Loucy (cell line): ENCODE measurements at regions not wholly inside any gene's neighbourhood (a gene's known extent, or its start where the extent isn't known, plus 50 kb on each side); places are given as distances from the start of the nearest gene placed in this dataset.

Source experiments
- H2AFZ ChIP-seq: fragments of 200-600 bp; sonication (generic); 2 replicates; pipeline ENCODE4 v1.6.0; 2016; ENCODE audit warnings: antibody characterized with exemption, mild to moderate bottlenecking, low read length, moderate library complexity
- H3F3A ChIP-seq: fragments of 200-600 bp; 2 replicates; pipeline ENCODE4 v1.6.0; 2016; ENCODE audit warnings: antibody characterized with exemption, low read depth, mild to moderate bottlenecking
- H3K27me3 ChIP-seq: fragments of 200-600 bp; sonication (generic); 2 replicates; pipeline ENCODE4 v1.6.1; 2014; ENCODE audit warnings: low read length, mild to moderate bottlenecking; ENCODE audit not compliant: insufficient read depth, poor library complexity, severe bottlenecking
- H3K36me3 ChIP-seq: fragments of 200-600 bp; sonication (generic); 2 replicates; pipeline ENCODE4 v1.6.1; 2016; ENCODE audit warnings: low read length; ENCODE audit not compliant: insufficient read depth
- H3K4me1 ChIP-seq: fragments of 200-600 bp; sonication (generic); 2 replicates; pipeline ENCODE4 v1.5.1; 2014; ENCODE audit warnings: low read length, mild to moderate bottlenecking; ENCODE audit not compliant: insufficient read depth, poor library complexity, severe bottlenecking
- H3K4me2 ChIP-seq: fragments of 200-600 bp; sonication (generic); 2 replicates; pipeline ENCODE4 v1.6.0; 2014; ENCODE audit warnings: antibody characterized with exemption, low read length, low read depth, mild to moderate bottlenecking; ENCODE audit not compliant: poor library complexity, severe bottlenecking
- H3K4me3 ChIP-seq: fragments of 200-600 bp; sonication (generic); 2 replicates; pipeline ENCODE4 v1.5.1; 2014; ENCODE audit warnings: low read length, mild to moderate bottlenecking, mixed read lengths; ENCODE audit not compliant: poor library complexity, severe bottlenecking
- H3K79me2 ChIP-seq: fragments of 200-600 bp; sonication (generic); 2 replicates; pipeline ENCODE4 v1.6.1; 2014; ENCODE audit warnings: low read length; ENCODE audit not compliant: insufficient read depth
- H3K9ac ChIP-seq: fragments of 200-600 bp; sonication (generic); 2 replicates; pipeline ENCODE4 v1.6.0; 2014; ENCODE audit warnings: mild to moderate bottlenecking, low read depth, low read length, moderate library complexity; ENCODE audit not compliant: poor library complexity, severe bottlenecking
- H3K9me2 ChIP-seq: fragments of 200-600 bp; sonication (generic); replicated peaks from 2 replicates; pipeline ENCODE4 v1.6.1; 2016; ENCODE audit warnings: low read depth, low read length, mixed read lengths
- H3K9me3 ChIP-seq: fragments of 200-600 bp; sonication (generic); 2 replicates; pipeline ENCODE4 v1.6.1; 2014; ENCODE audit warnings: mild to moderate bottlenecking, antibody characterized with exemption, low read length, low read depth; ENCODE audit not compliant: insufficient read depth
- H4K20me1 ChIP-seq: fragments of 200-600 bp; sonication (generic); 2 replicates; pipeline ENCODE4 v1.6.0; 2014; ENCODE audit warnings: antibody characterized with exemption, low read length, mild to moderate bottlenecking; ENCODE audit not compliant: insufficient read depth, poor library complexity, severe bottlenecking
- EZH2phosphoT487 ChIP-seq: fragments of 200-600 bp; IDR thresholded peaks from 2 replicates; pipeline ENCODE4 v1.6.1; 2018; ENCODE audit warnings: antibody characterized with exemption, mild to moderate bottlenecking, moderate library complexity, borderline replicate concordance
- TF ChIP-seq, protein P1 (sequence below): fragments of 200-600 bp; sonication (generic); conservative IDR thresholded peaks from 2 replicates; pipeline ENCODE4 v1.5.1; 2014; ENCODE audit warnings: mild to moderate bottlenecking, antibody characterized with exemption, low read length

GRCh38 chr15:58294681-58295254 is 137.0 kb upstream of the LIPC start:
- H3K4me3 ChIP-seq: no peak overlapping the region
- H3F3A ChIP-seq: no peaks in the 10 kb centered on the region
- H3K9me2 ChIP-seq: no peaks in the 10 kb centered on the region
- no peak overlapping the region for H3K4me2 ChIP-seq
- peaks cover 7% of the 10 kb centered on the region for H3K4me1 ChIP-seq
- H3K36me3 ChIP-seq: no peaks in the 10 kb centered on the region
- no peaks in the 10 kb centered on the region for H4K20me1 ChIP-seq
- no peaks in the 10 kb centered on the region for H3K79me2 ChIP-seq
- no peak overlapping the region for H3K9ac ChIP-seq
- TF ChIP-seq, protein P1, sequence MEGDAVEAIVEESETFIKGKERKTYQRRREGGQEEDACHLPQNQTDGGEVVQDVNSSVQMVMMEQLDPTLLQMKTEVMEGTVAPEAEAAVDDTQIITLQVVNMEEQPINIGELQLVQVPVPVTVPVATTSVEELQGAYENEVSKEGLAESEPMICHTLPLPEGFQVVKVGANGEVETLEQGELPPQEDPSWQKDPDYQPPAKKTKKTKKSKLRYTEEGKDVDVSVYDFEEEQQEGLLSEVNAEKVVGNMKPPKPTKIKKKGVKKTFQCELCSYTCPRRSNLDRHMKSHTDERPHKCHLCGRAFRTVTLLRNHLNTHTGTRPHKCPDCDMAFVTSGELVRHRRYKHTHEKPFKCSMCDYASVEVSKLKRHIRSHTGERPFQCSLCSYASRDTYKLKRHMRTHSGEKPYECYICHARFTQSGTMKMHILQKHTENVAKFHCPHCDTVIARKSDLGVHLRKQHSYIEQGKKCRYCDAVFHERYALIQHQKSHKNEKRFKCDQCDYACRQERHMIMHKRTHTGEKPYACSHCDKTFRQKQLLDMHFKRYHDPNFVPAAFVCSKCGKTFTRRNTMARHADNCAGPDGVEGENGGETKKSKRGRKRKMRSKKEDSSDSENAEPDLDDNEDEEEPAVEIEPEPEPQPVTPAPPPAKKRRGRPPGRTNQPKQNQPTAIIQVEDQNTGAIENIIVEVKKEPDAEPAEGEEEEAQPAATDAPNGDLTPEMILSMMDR: no peak
- no peak for TF ChIP-seq EZH2phosphoT487
- peaks cover 20% of the 10 kb centered on the region for H3K9me3 ChIP-seq
- H2AFZ ChIP-seq: no peak overlapping the region
- H3K27me3 ChIP-seq: no peaks in the 10 kb centered on the region

GRCh38 chr15:58295637-58296215 is 136.1 kb upstream of the LIPC start:
- Histone ChIP-seq H3K4me2 (no peak overlapping the region), H3K4me1 (peaks cover 7% of the 10 kb centered on the region), H3K9ac (no peak overlapping the region), H3K4me3 (no peak overlapping the region), H3K36me3 (no peaks in the 10 kb centered on the region), H3K27me3 (no peaks in the 10 kb centered on the region), H3K79me2 (no peaks in the 10 kb centered on the region), H3F3A (no peaks in the 10 kb centered on the region), H3K9me2 (no peaks in the 10 kb centered on the region), H2AFZ (no peak overlapping the region), H4K20me1 (no peaks in the 10 kb centered on the region), H3K9me3 (peaks cover 20% of the 10 kb centered on the region)
- TF ChIP-seq EZH2phosphoT487: no peak
- TF ChIP-seq, protein P1: no peak

DNA sequence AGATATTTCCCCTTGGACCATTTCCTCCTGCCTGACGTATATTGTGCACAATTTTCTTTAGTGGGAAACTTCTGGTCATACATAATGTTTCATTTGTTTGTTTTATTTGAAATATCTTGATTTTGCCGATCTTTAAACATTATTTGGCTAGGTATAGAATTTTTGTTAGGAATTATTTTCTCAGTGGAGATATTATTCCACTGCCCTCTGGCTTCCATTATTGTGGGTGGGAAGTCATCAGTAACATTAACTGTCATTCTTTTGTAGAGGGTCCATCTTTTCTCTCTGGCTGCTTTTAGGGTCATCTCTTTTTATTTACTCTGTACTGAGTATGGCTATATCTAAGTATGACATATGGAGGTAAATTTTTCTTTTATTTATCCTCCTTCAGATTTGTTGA is 135.5 kb upstream of the LIPC start:
- H3K4me1 ChIP-seq: peaks cover 7% of the 10 kb centered on the region
- no peaks in the 10 kb centered on the region for H3K9me2 ChIP-seq
- no peak overlapping the region for H2AFZ ChIP-seq
- no peak overlapping the region for H3K9ac ChIP-seq
- H4K20me1 ChIP-seq: no peaks in the 10 kb centered on the region
- no peak overlapping the region for H3K4me2 ChIP-seq
- TF ChIP-seq EZH2phosphoT487: no peak
- TF ChIP-seq, protein P1: no peak
- no peaks in the 10 kb centered on the region for H3K79me2 ChIP-seq
- no peaks in the 10 kb centered on the region for H3K36me3 ChIP-seq
- peaks cover 20% of the 10 kb centered on the region for H3K9me3 ChIP-seq
- H3K4me3 ChIP-seq: no peak overlapping the region
- H3K27me3 ChIP-seq: no peaks in the 10 kb centered on the region
- H3F3A ChIP-seq: no peaks in the 10 kb centered on the region
